Lower leg skin (tissue), 3 donors: ENCODE measurements at regions not wholly inside any gene's neighbourhood (a gene's known extent, or its start where the extent isn't known, plus 50 kb on each side); places are given as distances from the start of the nearest gene placed in this dataset.

ENCODE experiments used
- POLR2A ChIP-seq, 2 donors: fragments of 450-650 bp; IDR thresholded peaks; one replicate each; pipeline ENCODE4 v1.6.1; 2016 to 2017; ENCODE audit warnings: antibody characterized with exemption in 2 of 2, mild to moderate bottlenecking in 1 of 2, moderate library complexity in 1 of 2
- TF ChIP-seq, protein P1 (sequence below), 3 donors: fragments of 450-650 bp; IDR thresholded peaks; one replicate each; pipeline ENCODE4 v1.5.1; 2016; ENCODE audit warnings: antibody characterized with exemption in 3 of 3, mild to moderate bottlenecking in 3 of 3, moderate library complexity in 2 of 3

DNA sequence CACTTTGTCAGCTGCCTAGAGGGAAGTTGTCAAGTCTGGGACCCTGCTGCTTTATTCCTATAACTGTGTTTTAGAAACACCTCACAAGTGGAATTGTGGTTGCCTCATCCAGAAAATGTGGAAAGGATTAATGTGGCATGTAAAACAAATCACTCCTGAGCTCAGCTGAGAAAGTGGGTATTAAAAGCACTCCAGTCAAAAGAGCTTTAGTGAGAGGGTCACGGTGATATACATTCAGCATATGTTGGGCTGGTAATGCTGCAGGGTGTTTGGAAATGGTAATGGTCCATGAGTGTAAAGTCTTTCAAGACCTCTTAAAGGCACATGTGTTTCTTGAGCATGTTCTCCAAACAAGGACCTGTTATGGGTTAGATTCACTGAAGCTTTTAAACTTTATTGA lies 318.2 kb upstream of the MEOX2 start:
- TF ChIP-seq, protein P1, sequence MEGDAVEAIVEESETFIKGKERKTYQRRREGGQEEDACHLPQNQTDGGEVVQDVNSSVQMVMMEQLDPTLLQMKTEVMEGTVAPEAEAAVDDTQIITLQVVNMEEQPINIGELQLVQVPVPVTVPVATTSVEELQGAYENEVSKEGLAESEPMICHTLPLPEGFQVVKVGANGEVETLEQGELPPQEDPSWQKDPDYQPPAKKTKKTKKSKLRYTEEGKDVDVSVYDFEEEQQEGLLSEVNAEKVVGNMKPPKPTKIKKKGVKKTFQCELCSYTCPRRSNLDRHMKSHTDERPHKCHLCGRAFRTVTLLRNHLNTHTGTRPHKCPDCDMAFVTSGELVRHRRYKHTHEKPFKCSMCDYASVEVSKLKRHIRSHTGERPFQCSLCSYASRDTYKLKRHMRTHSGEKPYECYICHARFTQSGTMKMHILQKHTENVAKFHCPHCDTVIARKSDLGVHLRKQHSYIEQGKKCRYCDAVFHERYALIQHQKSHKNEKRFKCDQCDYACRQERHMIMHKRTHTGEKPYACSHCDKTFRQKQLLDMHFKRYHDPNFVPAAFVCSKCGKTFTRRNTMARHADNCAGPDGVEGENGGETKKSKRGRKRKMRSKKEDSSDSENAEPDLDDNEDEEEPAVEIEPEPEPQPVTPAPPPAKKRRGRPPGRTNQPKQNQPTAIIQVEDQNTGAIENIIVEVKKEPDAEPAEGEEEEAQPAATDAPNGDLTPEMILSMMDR (IDR thresholded peaks at IDR 0.05) = no peak
- TF ChIP-seq POLR2A (IDR thresholded peaks at IDR 0.05) = no peak
